H1 (cell line): ENCODE measurements at regions not wholly inside any gene's neighbourhood (a gene's known extent, or its start where the extent isn't known, plus 50 kb on each side); places are given as distances from the start of the nearest gene placed in this dataset.

Experiments
- BRCA1 ChIP-seq: IDR thresholded peaks from 2 replicates; pipeline ENCODE4 v1.6.1; 2012; ENCODE audit warnings: low read depth, low read length, improper control_type of control experiment
- CHD2 ChIP-seq: IDR thresholded peaks from 2 replicates; pipeline ENCODE4 v1.6.1; 2012; ENCODE audit warnings: low read length, improper control_type of control experiment
- SIX5 ChIP-seq: IDR thresholded peaks from 2 replicates; pipeline ENCODE4 v1.6.1; 2011; ENCODE audit warnings: mild to moderate bottlenecking, low read depth, low read length
- TF ChIP-seq, protein P1 (sequence below): IDR thresholded peaks from 2 replicates; pipeline ENCODE4 v1.6.1; 2011; ENCODE audit warnings: low read length, improper control_type of control experiment

GRCh38 chr15:36066757-36067156 is 512.7 kb upstream of the CDIN1 start (continued):
- TF ChIP-seq, protein P1, sequence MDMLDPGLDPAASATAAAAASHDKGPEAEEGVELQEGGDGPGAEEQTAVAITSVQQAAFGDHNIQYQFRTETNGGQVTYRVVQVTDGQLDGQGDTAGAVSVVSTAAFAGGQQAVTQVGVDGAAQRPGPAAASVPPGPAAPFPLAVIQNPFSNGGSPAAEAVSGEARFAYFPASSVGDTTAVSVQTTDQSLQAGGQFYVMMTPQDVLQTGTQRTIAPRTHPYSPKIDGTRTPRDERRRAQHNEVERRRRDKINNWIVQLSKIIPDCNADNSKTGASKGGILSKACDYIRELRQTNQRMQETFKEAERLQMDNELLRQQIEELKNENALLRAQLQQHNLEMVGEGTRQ = no peak
- TF ChIP-seq CHD2 = no peak
- TF ChIP-seq BRCA1 = no peak
- TF ChIP-seq SIX5 = no peak
